Nephron (organoid): ENCODE measurements at regions not wholly inside any gene's neighbourhood (a gene's known extent, or its start where the extent isn't known, plus 50 kb on each side); places are given as distances from the start of the nearest gene placed in this dataset.

Experiments used
- H3K27ac Mint-ChIP-seq, 3 experiments: 2 replicates each; pipeline ENCODE4 v1.8.0; 2020; ENCODE audit warnings: mixed read lengths in 3 of 3, mild to moderate bottlenecking in 2 of 3, moderate library complexity in 1 of 3
- H3K27me3 Mint-ChIP-seq: 2 replicates; pipeline ENCODE4 v1.8.0; 2021; ENCODE audit warnings: low read depth, mild to moderate bottlenecking, moderate library complexity, mixed read lengths
- H3K36me3 Mint-ChIP-seq: 2 replicates; pipeline ENCODE4 v1.8.0; 2020; ENCODE audit warnings: low read depth, mixed read lengths
- H3K4me1 Mint-ChIP-seq: 2 replicates; pipeline ENCODE4 v1.8.0; 2020; ENCODE audit warnings: mixed read lengths
- H3K4me3 Mint-ChIP-seq, 3 experiments: 2 replicates each; pipeline ENCODE4 v1.8.0; 2020; ENCODE audit warnings: mild to moderate bottlenecking in 3 of 3, mixed read lengths in 3 of 3, moderate library complexity in 2 of 3
- H3K9me3 Mint-ChIP-seq: 2 replicates; pipeline ENCODE4 v1.8.0; 2020; ENCODE audit warnings: mixed read lengths
- CTCF ChIP-seq, 3 experiments: fragments of 200-600 bp; sonication (generic); IDR thresholded peaks; one replicate each; pipeline ENCODE4 v1.5.0; 2021; ENCODE audit warnings: antibody characterized with exemption in 3 of 3; ENCODE audit not compliant: unreplicated experiment in 3 of 3

GRCh38 chr9:108483676-108484075 is 372.1 kb downstream of the ACTL7B start:
- no peak for TF ChIP-seq CTCF (IDR thresholded peaks at IDR 0.05; ENCODE audit: unreplicated experiment in 3 of 3)
- Mint-ChIP-seq H3K4me3 (no peak overlapping the region), H3K27ac (no peak overlapping the region), H3K36me3 (no peaks in the 10 kb centered on the region), H3K4me1 (no peaks in the 10 kb centered on the region), H3K27me3 (peaks cover 9% of the 10 kb centered on the region), H3K9me3 (peaks cover under 1% of the 10 kb centered on the region)

- TF ChIP-seq CTCF (IDR thresholded peaks at IDR 0.05; ENCODE audit: unreplicated experiment in 3 of 3) = no peak
- H3K9me3 Mint-ChIP-seq = no peaks in the 10 kb centered on the region
- peaks cover 6% of the 10 kb centered on the region for H3K27me3 Mint-ChIP-seq
- H3K4me1 Mint-ChIP-seq = no peaks in the 10 kb centered on the region
- no peaks in the 10 kb centered on the region for H3K36me3 Mint-ChIP-seq
- H3K4me3 Mint-ChIP-seq = no peak overlapping the region
- no peak overlapping the region for H3K27ac Mint-ChIP-seq
Measured at GRCh38 chr9:108479989-108480652, 375.7 kb downstream of the ACTL7B start.

- no peak overlapping the region for H3K4me3 Mint-ChIP-seq
- H3K27ac Mint-ChIP-seq = no peak overlapping the region
- H3K36me3 Mint-ChIP-seq = no peaks in the 10 kb centered on the region
- peaks cover 6% of the 10 kb centered on the region for H3K27me3 Mint-ChIP-seq
- no peak for TF ChIP-seq CTCF (IDR thresholded peaks at IDR 0.05; ENCODE audit: unreplicated experiment in 3 of 3)
- no peaks in the 10 kb centered on the region for H3K9me3 Mint-ChIP-seq
- H3K4me1 Mint-ChIP-seq = peaks cover 12% of the 10 kb centered on the region
Measured at GRCh38 chr9:108478431-108479332, 377.1 kb downstream of the ACTL7B start.

GRCh38 chr9:108477529-108478006 is 378.2 kb downstream of the ACTL7B start:
- Mint-ChIP-seq H3K36me3 (no peaks in the 10 kb centered on the region), H3K4me1 (peaks cover 23% of the 10 kb centered on the region), H3K4me3 (no peak overlapping the region), H3K27ac (no peak overlapping the region), H3K27me3 (peaks cover 3% of the 10 kb centered on the region), H3K9me3 (no peaks in the 10 kb centered on the region)
- no peak for TF ChIP-seq CTCF (IDR thresholded peaks at IDR 0.05; ENCODE audit: unreplicated experiment in 3 of 3)

- Mint-ChIP-seq H3K27me3 (peaks cover 5% of the 10 kb centered on the region), H3K4me3 (no peak overlapping the region), H3K27ac (no peak overlapping the region), H3K4me1 (peaks cover 25% of the 10 kb centered on the region), H3K9me3 (no peaks in the 10 kb centered on the region), H3K36me3 (no peaks in the 10 kb centered on the region)
- no peak for TF ChIP-seq CTCF (IDR thresholded peaks at IDR 0.05; ENCODE audit: unreplicated experiment in 3 of 3)
Measured at GRCh38 chr9:108476574-108476973, 379.2 kb downstream of the ACTL7B start.
